Tibial nerve (tissue), 4 donors: ENCODE measurements at regions not wholly inside any gene's neighbourhood (a gene's known extent, or its start where the extent isn't known, plus 50 kb on each side); places are given as distances from the start of the nearest gene placed in this dataset.

ENCODE experiments used
- DNase-seq, 2 donors: peaks; one replicate each; pipeline ENCODE4 v3.0.0-alpha.2; 2019; ENCODE audit warnings: low spot score in 2 of 2
- H3K27ac ChIP-seq, 4 donors: fragments of 200-600 bp; sonication (generic) in 3 of 4; one replicate each; pipeline ENCODE4 v1.5.1; 2017 to 2019; ENCODE audit warnings: mild to moderate bottlenecking in 1 of 4
- H3K27me3 ChIP-seq, 2 donors: fragments of 200-600 bp; sonication (generic) in 1 of 2; one replicate each; pipeline versions ENCODE4 v1.5.1 to v1.6.0; 2017 to 2019
- H3K36me3 ChIP-seq, 3 donors: fragments of 200-600 bp; sonication (generic); one replicate each; pipeline ENCODE4 v1.5.1; 2018 to 2019
- H3K4me1 ChIP-seq, 4 donors: fragments of 200-600 bp; sonication (generic) in 3 of 4; one replicate each; pipeline ENCODE4 v1.5.1; 2017 to 2019
- H3K4me3 ChIP-seq, 4 donors: fragments of 200-600 bp; sonication (generic) in 3 of 4; one replicate each; pipeline ENCODE4 v1.5.1; 2017 to 2019; ENCODE audit warnings: mild to moderate bottlenecking in 1 of 4, moderate library complexity in 1 of 4
- H3K9me3 ChIP-seq, 4 donors: fragments of 200-600 bp; sonication (generic) in 3 of 4; one replicate each; pipeline ENCODE4 v1.5.1; 2017 to 2019
- EP300 ChIP-seq, 2 donors: sonication (generic); formaldehyde crosslinking; IDR thresholded peaks; one replicate each; pipeline ENCODE4 v1.6.1; 2017; ENCODE audit warnings: antibody characterized with exemption in 2 of 2, mild to moderate bottlenecking in 1 of 2
- POLR2A ChIP-seq, 2 donors: fragments of 450-650 bp; IDR thresholded peaks; one replicate each; pipeline ENCODE4 v1.6.1; 2017; ENCODE audit warnings: antibody characterized with exemption in 2 of 2, mild to moderate bottlenecking in 2 of 2, moderate library complexity in 2 of 2
- WGBS, 2 donors: methylation state at CpG; one replicate each; pipeline ENCODE4 v1.1.5; 2018; 5-methylcytosine and 5-hydroxymethylcytosine counted together
- TF ChIP-seq, protein P1 (sequence below), 5 experiments: fragments of 200-600 bp in 3 of 5; fragments of 450-650 bp in 2 of 5; sonication (generic) in 3 of 5; IDR thresholded peaks; one replicate each; pipeline ENCODE4 v1.5.1; 2016 to 2019; ENCODE audit warnings: antibody characterized with exemption in 5 of 5, mild to moderate bottlenecking in 3 of 5, moderate library complexity in 2 of 5

GRCh38 chr9:29475471-29475870, 1902.2 kb upstream of the C9orf72 start:
- TF ChIP-seq POLR2A (IDR thresholded peaks at IDR 0.05) (no peak), EP300 (IDR thresholded peaks at IDR 0.05) (no peak)
- TF ChIP-seq, protein P1, sequence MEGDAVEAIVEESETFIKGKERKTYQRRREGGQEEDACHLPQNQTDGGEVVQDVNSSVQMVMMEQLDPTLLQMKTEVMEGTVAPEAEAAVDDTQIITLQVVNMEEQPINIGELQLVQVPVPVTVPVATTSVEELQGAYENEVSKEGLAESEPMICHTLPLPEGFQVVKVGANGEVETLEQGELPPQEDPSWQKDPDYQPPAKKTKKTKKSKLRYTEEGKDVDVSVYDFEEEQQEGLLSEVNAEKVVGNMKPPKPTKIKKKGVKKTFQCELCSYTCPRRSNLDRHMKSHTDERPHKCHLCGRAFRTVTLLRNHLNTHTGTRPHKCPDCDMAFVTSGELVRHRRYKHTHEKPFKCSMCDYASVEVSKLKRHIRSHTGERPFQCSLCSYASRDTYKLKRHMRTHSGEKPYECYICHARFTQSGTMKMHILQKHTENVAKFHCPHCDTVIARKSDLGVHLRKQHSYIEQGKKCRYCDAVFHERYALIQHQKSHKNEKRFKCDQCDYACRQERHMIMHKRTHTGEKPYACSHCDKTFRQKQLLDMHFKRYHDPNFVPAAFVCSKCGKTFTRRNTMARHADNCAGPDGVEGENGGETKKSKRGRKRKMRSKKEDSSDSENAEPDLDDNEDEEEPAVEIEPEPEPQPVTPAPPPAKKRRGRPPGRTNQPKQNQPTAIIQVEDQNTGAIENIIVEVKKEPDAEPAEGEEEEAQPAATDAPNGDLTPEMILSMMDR (IDR thresholded peaks at IDR 0.05), result no peak
- Histone ChIP-seq H3K27ac (no peak overlapping the region), H3K4me1 (no peaks in the 10 kb centered on the region), H3K4me3 (no peak overlapping the region), H3K27me3 (no peaks in the 10 kb centered on the region), H3K9me3 (peaks cover 0 to 6% (median 0%) of the 10 kb centered on the region in 4 donors), H3K36me3 (no peaks in the 10 kb centered on the region)
- 59 to 85% methylated on average over 1 of the region's 1 CpG for WGBS, 2 donors
- DNase-seq, result no peak

- H3K27ac ChIP-seq, result no peak overlapping the region
- H3K27me3 ChIP-seq, result no peaks in the 10 kb centered on the region
- no peaks in the 10 kb centered on the region for H3K9me3 ChIP-seq
- H3K4me3 ChIP-seq, result no peak overlapping the region
- WGBS, 2 donors, result 40 to 59% methylated on average over 1 of the region's 1 CpG
- no peaks in the 10 kb centered on the region for H3K36me3 ChIP-seq
- TF ChIP-seq EP300 (IDR thresholded peaks at IDR 0.05) (no peak), POLR2A (IDR thresholded peaks at IDR 0.05) (no peak)
- TF ChIP-seq, protein P1 (IDR thresholded peaks at IDR 0.05), result no peak
- H3K4me1 ChIP-seq, result no peaks in the 10 kb centered on the region
- DNase-seq, result no peak
Observed at GRCh38 chr9:29511680-29512079, 1938.4 kb upstream of the C9orf72 start.

DNA sequence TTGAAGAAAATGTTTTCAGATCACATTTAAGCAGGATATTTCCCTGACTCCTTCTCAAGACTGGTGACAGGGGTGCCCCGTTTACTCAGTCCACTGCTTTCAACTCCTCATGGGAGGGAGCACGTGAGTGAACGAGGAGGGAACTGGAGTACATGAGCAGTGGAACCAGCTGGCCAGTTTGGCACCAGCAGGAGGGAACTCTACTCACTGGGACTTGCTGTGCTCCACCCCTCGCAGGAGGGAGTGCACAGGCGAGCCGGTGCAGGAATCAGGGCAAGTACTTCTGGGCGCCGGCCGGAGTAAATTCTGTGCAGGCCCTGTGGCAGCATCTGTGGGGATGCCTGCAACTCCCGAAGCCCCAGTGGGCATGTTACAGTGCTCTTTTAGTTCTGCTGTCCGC, 1941.1 kb upstream of the C9orf72 start:
- DNase-seq, result no peak
- Histone ChIP-seq H3K9me3 (no peaks in the 10 kb centered on the region), H3K36me3 (no peaks in the 10 kb centered on the region), H3K4me3 (no peak overlapping the region), H3K4me1 (no peaks in the 10 kb centered on the region), H3K27me3 (no peaks in the 10 kb centered on the region), H3K27ac (no peak overlapping the region)
- 20 to 50% methylated on average over 9 to 11 of the region's 11 CpGs for WGBS, 2 donors
- TF ChIP-seq, protein P1 (IDR thresholded peaks at IDR 0.05), result no peak
- TF ChIP-seq EP300 (IDR thresholded peaks at IDR 0.05) (no peak), POLR2A (IDR thresholded peaks at IDR 0.05) (no peak)

DNA sequence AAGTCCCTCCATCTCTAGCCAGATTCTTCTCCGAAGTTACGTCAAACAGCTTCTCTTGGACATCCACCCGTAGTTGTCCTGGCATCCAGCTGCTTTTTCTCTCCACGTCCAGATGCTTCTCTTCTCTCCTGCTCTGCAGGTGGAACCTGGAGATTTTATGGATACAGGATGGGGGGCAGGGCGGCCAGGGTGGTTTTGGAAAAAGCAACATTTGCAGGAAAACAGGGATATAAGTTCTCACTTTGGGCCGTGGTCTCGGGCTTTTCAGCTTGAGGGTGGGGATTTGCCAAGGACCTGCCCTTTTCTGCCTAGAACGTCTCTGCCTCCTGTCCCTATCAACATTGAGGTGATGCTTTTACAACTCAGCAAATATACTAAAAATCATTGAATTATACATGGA, 1941.6 kb upstream of the C9orf72 start:
- H3K9me3 ChIP-seq, result no peaks in the 10 kb centered on the region
- DNase-seq, result no peak
- WGBS, 2 donors, result 66 to 67% methylated on average over 8 of the region's 8 CpGs
- H3K4me3 ChIP-seq, result no peak overlapping the region
- H3K27me3 ChIP-seq, result no peaks in the 10 kb centered on the region
- H3K27ac ChIP-seq, result no peak overlapping the region
- H3K4me1 ChIP-seq, result no peaks in the 10 kb centered on the region
- H3K36me3 ChIP-seq, result no peaks in the 10 kb centered on the region
- TF ChIP-seq, protein P1 (IDR thresholded peaks at IDR 0.05), result no peak
- TF ChIP-seq EP300 (IDR thresholded peaks at IDR 0.05) (no peak), POLR2A (IDR thresholded peaks at IDR 0.05) (no peak)

GRCh38 chr9:29548436-29548835, 1975.2 kb upstream of the C9orf72 start:
- no peaks in the 10 kb centered on the region for H3K4me1 ChIP-seq
- no peak overlapping the region for H3K4me3 ChIP-seq
- no peak overlapping the region for H3K27ac ChIP-seq
- TF ChIP-seq POLR2A (IDR thresholded peaks at IDR 0.05) (no peak), EP300 (IDR thresholded peaks at IDR 0.05) (no peak)
- TF ChIP-seq, protein P1 (IDR thresholded peaks at IDR 0.05), result no peak
- no peaks in the 10 kb centered on the region for H3K9me3 ChIP-seq
- no peaks in the 10 kb centered on the region for H3K27me3 ChIP-seq
- H3K36me3 ChIP-seq, result no peaks in the 10 kb centered on the region
- DNase-seq, result no peak
- WGBS, 2 donors, result 68 to 87% methylated on average over 3 of the region's 3 CpGs
